ENCODE measurements at regions not wholly inside any gene's neighbourhood (a gene's known extent, or its start where the extent isn't known, plus 50 kb on each side); places are given as distances from the start of the nearest gene placed in this dataset.

GRCh38 chr2:12883906-12884305, 167.2 kb downstream of the TRIB2 start:
- Histone ChIP-seq H3K36me3 (no peaks in the 10 kb centered on the region), H3K9me3 (no peaks in the 10 kb centered on the region), H3K4me1 (peaks cover 0 to 8% (median 0%) of the 10 kb centered on the region in 4 donors), H3K4me3 (no peak overlapping the region), H3K27me3 (no peaks in the 10 kb centered on the region), H3K27ac (no peak overlapping the region)
- 66 to 79% methylated on average over 2 of the region's 2 CpGs for WGBS, 2 donors
- DNase-seq (ENCODE audit: low spot score in 2 of 2), result no peak
- TF ChIP-seq CTCF (IDR thresholded peaks at IDR 0.05) (no peak), EP300 (IDR thresholded peaks at IDR 0.05) (no peak), POLR2A (IDR thresholded peaks at IDR 0.05) (no peak)

GRCh38 chr2:12884713-12885282, 168.1 kb downstream of the TRIB2 start:
- Histone ChIP-seq H3K36me3 (no peaks in the 10 kb centered on the region), H3K9me3 (no peaks in the 10 kb centered on the region), H3K4me1 (peaks cover 0 to 8% (median 0%) of the 10 kb centered on the region in 4 donors), H3K4me3 (no peak overlapping the region), H3K27ac (no peak overlapping the region), H3K27me3 (no peaks in the 10 kb centered on the region)
- 50 to 60% methylated on average over 7 of the region's 7 CpGs for WGBS, 2 donors
- DNase-seq (ENCODE audit: low spot score in 2 of 2), result peak in 1 of 2 donors; percentile 29
- TF ChIP-seq POLR2A (IDR thresholded peaks at IDR 0.05) (no peak), EP300 (IDR thresholded peaks at IDR 0.05) (peak in 1 of 2 donors; percentile 64), CTCF (IDR thresholded peaks at IDR 0.05) (no peak)

GRCh38 chr2:12890066-12890465, 173.3 kb downstream of the TRIB2 start:
- H3K4me3 ChIP-seq, result no peak overlapping the region

GRCh38 chr2:12890481-12890991, 173.8 kb downstream of the TRIB2 start:
- H3K4me3 ChIP-seq, result no peak overlapping the region
- no peak for DNase-seq (ENCODE audit: low spot score in 2 of 2)
- no peaks in the 10 kb centered on the region for H3K27me3 ChIP-seq
- no peaks in the 10 kb centered on the region for H3K4me1 ChIP-seq
- no peak for TF ChIP-seq CTCF (IDR thresholded peaks at IDR 0.05)
- no peak for TF ChIP-seq POLR2A (IDR thresholded peaks at IDR 0.05)
- TF ChIP-seq EP300 (IDR thresholded peaks at IDR 0.05), result no peak
- H3K36me3 ChIP-seq, result no peaks in the 10 kb centered on the region
- WGBS, 2 donors, result 90% methylated on average over 6 of the region's 6 CpGs
- no peak overlapping the region for H3K27ac ChIP-seq
- peaks cover 0 to 15% (median 1%) of the 10 kb centered on the region in 4 donors for H3K9me3 ChIP-seq

More at GRCh38 chr2:12890066-12890465, 173.3 kb downstream of the TRIB2 start:
- WGBS, 2 donors, result 72 to 73% methylated on average over 4 of the region's 4 CpGs
- TF ChIP-seq POLR2A (IDR thresholded peaks at IDR 0.05) (no peak), EP300 (IDR thresholded peaks at IDR 0.05) (no peak), CTCF (IDR thresholded peaks at IDR 0.05) (no peak)
- peaks cover 0 to 2% (median 0%) of the 10 kb centered on the region in 4 donors for H3K4me1 ChIP-seq
- DNase-seq (ENCODE audit: low spot score in 2 of 2), result no peak
- H3K27ac ChIP-seq, result no peak overlapping the region
- H3K9me3 ChIP-seq, result peaks cover 0 to 12% (median 1%) of the 10 kb centered on the region in 4 donors
- no peaks in the 10 kb centered on the region for H3K36me3 ChIP-seq
- no peaks in the 10 kb centered on the region for H3K27me3 ChIP-seq

GRCh38 chr2:12895017-12895416, 178.3 kb downstream of the TRIB2 start:
- 84 to 92% methylated on average over 2 of the region's 2 CpGs for WGBS, 2 donors
- H3K4me3 ChIP-seq, result no peak overlapping the region
- peaks cover 0 to 15% (median 6%) of the 10 kb centered on the region in 4 donors for H3K4me1 ChIP-seq
- H3K27ac ChIP-seq, result peak overlapping the region in 1 of 4 donors; percentile 57
- H3K27me3 ChIP-seq, result no peaks in the 10 kb centered on the region
- H3K36me3 ChIP-seq, result no peaks in the 10 kb centered on the region
- DNase-seq (ENCODE audit: low spot score in 2 of 2), result no peak
- TF ChIP-seq CTCF (IDR thresholded peaks at IDR 0.05) (no peak), POLR2A (IDR thresholded peaks at IDR 0.05) (no peak), EP300 (IDR thresholded peaks at IDR 0.05) (no peak)
- peaks cover 0 to 15% (median 1%) of the 10 kb centered on the region in 4 donors for H3K9me3 ChIP-seq

Data from tibial nerve (tissue), 4 donors.